Panc1 (cell line): ENCODE measurements at regions not wholly inside any gene's neighbourhood (a gene's known extent, or its start where the extent isn't known, plus 50 kb on each side); places are given as distances from the start of the nearest gene placed in this dataset.

Experiments
- CTCF ChIP-seq: fragments of 450-650 bp; IDR thresholded peaks from 2 replicates; pipeline ENCODE4 v1.5.1; 2017; ENCODE audit warnings: mild to moderate bottlenecking
- REST ChIP-seq, 2 experiments: IDR thresholded peaks; 2 replicates each; pipeline ENCODE4 v1.6.1; 2011 to 2012; ENCODE audit warnings: low read depth in 2 of 2, control low read depth in 1 of 2, low read length in 1 of 2, mild to moderate bottlenecking in 1 of 2, moderate library complexity in 1 of 2; ENCODE audit not compliant: insufficient read depth in 1 of 2
- SIN3A ChIP-seq: IDR thresholded peaks from 2 replicates; pipeline ENCODE4 v1.6.1; 2012; ENCODE audit warnings: low read depth, mild to moderate bottlenecking, low read length, moderate library complexity, borderline replicate concordance; ENCODE audit not compliant: insufficient read depth

- TF ChIP-seq CTCF, result no peak
- TF ChIP-seq REST (IDR thresholded peaks at IDR 0.05; ENCODE audit: insufficient read depth in 1 of 2, low read depth in 2 of 2, low read length in 1 of 2), result no peak
- no peak for TF ChIP-seq SIN3A
Observed at GRCh38 chr4:152000518-152000917, 239.7 kb upstream of the GATB start.
